Right atrium auricular region (tissue), 2 donors: ENCODE measurements at regions not wholly inside any gene's neighbourhood (a gene's known extent, or its start where the extent isn't known, plus 50 kb on each side); places are given as distances from the start of the nearest gene placed in this dataset.

ENCODE experiments used
- DNase-seq: peaks from one replicate; pipeline ENCODE4 v3.0.0-alpha.2; 2019; ENCODE audit warnings: low spot score
- H3K27ac ChIP-seq, 2 donors: fragments of 200-600 bp; sonication (generic); 1 replicate in 1 of 2; 2 replicates in 1 of 2; pipeline ENCODE4 v1.5.1; 2016 to 2019
- H3K27me3 ChIP-seq, 2 donors: fragments of 200-600 bp; sonication (generic); one replicate each; pipeline versions ENCODE4 v1.5.1 to v1.6.0; 2017 to 2019
- H3K36me3 ChIP-seq: fragments of 200-600 bp; sonication (generic); one replicate; pipeline ENCODE4 v1.5.1; 2016
- H3K4me1 ChIP-seq, 2 donors: fragments of 200-600 bp; sonication (generic); one replicate each; pipeline versions ENCODE4 v1.5.1 to v1.6.0; 2017 to 2019
- H3K4me3 ChIP-seq, 2 donors: fragments of 200-600 bp; sonication (generic); 1 replicate in 1 of 2; 2 replicates in 1 of 2; pipeline ENCODE4 v1.5.1; 2017 to 2019; ENCODE audit warnings: mild to moderate bottlenecking in 1 of 2, moderate library complexity in 1 of 2
- H3K9me3 ChIP-seq, 2 donors: fragments of 200-600 bp; sonication (generic); one replicate each; pipeline ENCODE4 v1.5.1; 2019
- CTCF ChIP-seq, 2 donors: fragments of 200-600 bp; sonication (generic); IDR thresholded peaks; one replicate each; pipeline ENCODE4 v1.5.1; 2019; ENCODE audit warnings: antibody characterized with exemption in 2 of 2

DNA sequence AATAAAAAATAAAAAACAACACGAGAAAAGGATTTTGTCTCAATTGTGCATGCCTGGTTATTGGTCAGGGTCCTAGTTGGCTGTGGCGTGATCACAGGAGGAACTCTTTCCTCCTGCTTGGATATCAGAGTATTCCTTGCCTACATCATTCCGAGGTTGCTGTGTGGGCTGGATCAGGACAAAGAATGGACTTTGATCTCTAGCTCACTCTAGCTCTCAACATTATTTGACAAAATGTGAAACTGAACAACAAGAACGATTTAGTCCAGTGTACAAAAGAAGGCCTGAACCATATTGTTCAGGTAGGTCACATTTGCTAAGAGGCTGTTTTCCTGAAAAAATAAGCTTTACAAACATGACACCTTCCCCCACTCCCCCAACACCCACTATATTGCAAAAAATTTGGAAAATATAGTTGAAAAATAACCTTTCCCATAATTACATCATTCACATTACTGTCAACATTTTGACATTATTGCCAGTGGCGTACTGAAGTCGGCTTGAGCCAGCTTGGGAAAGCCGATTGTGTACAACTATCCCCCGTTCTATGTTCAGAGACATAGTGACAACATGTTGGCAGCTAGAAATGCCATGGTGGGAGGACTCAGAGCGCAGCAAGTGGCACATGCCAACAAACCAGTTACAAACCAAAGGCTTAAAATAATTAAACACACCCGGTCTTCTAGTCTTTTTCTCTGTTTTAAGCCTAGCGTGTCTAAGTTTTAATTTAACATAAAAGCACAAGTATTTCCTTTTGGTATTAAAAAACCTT lies 179.0 kb downstream of the LPIN1 start:
- TF ChIP-seq CTCF (IDR thresholded peaks at IDR 0.05): no peak
- no peaks in the 10 kb centered on the region for H3K27me3 ChIP-seq
- no peak overlapping the region for H3K27ac ChIP-seq
- H3K4me3 ChIP-seq: no peak overlapping the region
- H3K9me3 ChIP-seq: no peaks in the 10 kb centered on the region
- H3K36me3 ChIP-seq: no peaks in the 10 kb centered on the region
- DNase-seq: no peak
- H3K4me1 ChIP-seq: no peaks in the 10 kb centered on the region

GRCh38 chr2:11930211-11930761 lies 183.9 kb downstream of the LPIN1 start:
- H3K36me3 ChIP-seq: no peaks in the 10 kb centered on the region
- H3K4me3 ChIP-seq: no peak overlapping the region
- no peak for DNase-seq
- H3K4me1 ChIP-seq: no peaks in the 10 kb centered on the region
- no peak overlapping the region for H3K27ac ChIP-seq
- no peaks in the 10 kb centered on the region for H3K27me3 ChIP-seq
- no peak for TF ChIP-seq CTCF (IDR thresholded peaks at IDR 0.05)
- no peaks in the 10 kb centered on the region for H3K9me3 ChIP-seq

GRCh38 chr2:11932048-11932512 lies 185.6 kb downstream of the LPIN1 start:
- Histone ChIP-seq H3K4me1 (no peaks in the 10 kb centered on the region), H3K4me3 (no peak overlapping the region), H3K9me3 (no peaks in the 10 kb centered on the region), H3K36me3 (no peaks in the 10 kb centered on the region), H3K27ac (no peak overlapping the region), H3K27me3 (no peaks in the 10 kb centered on the region)
- TF ChIP-seq CTCF (IDR thresholded peaks at IDR 0.05): no peak
- DNase-seq: no peak

GRCh38 chr2:11932962-11933361 lies 186.5 kb downstream of the LPIN1 start:
- Histone ChIP-seq H3K36me3 (no peaks in the 10 kb centered on the region), H3K27me3 (no peaks in the 10 kb centered on the region), H3K9me3 (no peaks in the 10 kb centered on the region), H3K27ac (no peak overlapping the region), H3K4me3 (no peak overlapping the region), H3K4me1 (no peaks in the 10 kb centered on the region)
- no peak for DNase-seq
- no peak for TF ChIP-seq CTCF (IDR thresholded peaks at IDR 0.05)

DNA sequence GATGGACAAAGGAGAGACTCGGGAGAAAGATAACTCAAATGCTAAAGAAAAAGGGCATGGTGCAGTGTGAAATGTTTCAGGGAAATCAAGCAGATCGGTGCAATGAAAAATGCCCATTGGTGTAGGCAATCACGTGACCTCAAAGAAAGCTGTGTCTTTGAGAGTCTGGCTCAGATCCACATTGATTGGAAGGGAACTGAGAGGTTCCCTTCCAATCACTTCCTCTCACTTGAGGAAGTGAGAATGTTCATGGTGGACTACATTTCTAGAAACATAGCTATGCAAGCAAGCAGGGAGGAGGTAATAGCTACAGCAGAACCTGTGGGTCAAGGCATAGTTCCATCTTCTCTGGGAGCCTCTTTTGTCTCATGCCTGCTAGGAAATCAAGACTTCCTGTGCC lies 187.4 kb downstream of the LPIN1 start:
- H3K9me3 ChIP-seq: no peaks in the 10 kb centered on the region
- H3K4me1 ChIP-seq: no peaks in the 10 kb centered on the region
- no peak overlapping the region for H3K4me3 ChIP-seq
- TF ChIP-seq CTCF (IDR thresholded peaks at IDR 0.05): no peak
- H3K27me3 ChIP-seq: no peaks in the 10 kb centered on the region
- no peaks in the 10 kb centered on the region for H3K36me3 ChIP-seq
- no peak overlapping the region for H3K27ac ChIP-seq
- no peak for DNase-seq
